B cell (primary cell): ENCODE measurements at regions not wholly inside any gene's neighbourhood (a gene's known extent, or its start where the extent isn't known, plus 50 kb on each side); places are given as distances from the start of the nearest gene placed in this dataset.

Experiments
- ATAC-seq: fragments of 200-7000 bp; cut with Tn5 transposase; one replicate; pipeline ENCODE4 v1.10.0; 2021; ENCODE audit warnings: low read depth, mild to moderate bottlenecking, moderate number of reproducible peaks, moderate library complexity
- CTCF ChIA-PET: fragments of 350-600 bp; sonication (Branson Sonifier 250); formaldehyde crosslinking; loops from one replicate; lab custom pipeline; 2021; ENCODE audit warnings: antibody characterized with exemption, inconsistent platforms; lab: Charles Lee
- POLR2A ChIA-PET: fragments of 350-600 bp; sonication (Branson Sonifier 250); formaldehyde crosslinking; loops from one replicate; lab custom pipeline; 2021; ENCODE audit warnings: antibody characterized with exemption; lab: Charles Lee
- DNase-seq: peaks from one replicate; pipeline ENCODE4 v3.0.0; 2013
- H2AFZ ChIP-seq: 2 replicates; pipeline ENCODE4 v1.6.1; 2012; ENCODE audit warnings: mild to moderate bottlenecking, low read depth, low read length; ENCODE audit not compliant: insufficient read depth, poor library complexity, severe bottlenecking
- H3K27ac ChIP-seq, 2 donors: 1 replicate in 1 of 2; 2 replicates in 1 of 2; pipeline ENCODE4 v1.5.1; 2012 to 2013; ENCODE audit warnings: low read length in 2 of 2, mild to moderate bottlenecking in 2 of 2, moderate library complexity in 1 of 2
- H3K27me3 ChIP-seq, 4 experiments: fragments of 200-600 bp in 1 of 4; sonication (generic) in 1 of 4; replicated peaks in 1 of 4; 1 replicate in 2 of 4; 2 replicates in 2 of 4; pipeline versions ENCODE4 v1.6.1 to v1.7.0; 2013 to 2016; ENCODE audit warnings: low read length in 3 of 4, mild to moderate bottlenecking in 2 of 4, mixed read lengths in 1 of 4, moderate library complexity in 1 of 4; ENCODE audit not compliant: insufficient read depth in 4 of 4, control insufficient read depth in 3 of 4; ENCODE audit errors: control extremely low read depth in 1 of 4
- H3K36me3 ChIP-seq, 2 experiments: replicated peaks in 1 of 2; 1 replicate in 1 of 2; 2 replicates in 1 of 2; pipeline versions ENCODE4 v1.6.1 to v1.7.1; 2013; ENCODE audit warnings: low read length in 1 of 2; ENCODE audit not compliant: insufficient read depth in 2 of 2, control insufficient read depth in 1 of 2; ENCODE audit errors: control extremely low read depth in 1 of 2, extremely low read depth in 1 of 2
- H3K4me1 ChIP-seq, 2 donors: fragments of 200-600 bp in 1 of 2; sonication (generic) in 1 of 2; 1 replicate in 1 of 2; 2 replicates in 1 of 2; pipeline versions ENCODE4 v1.5.1 to v1.6.1; 2013 to 2017; ENCODE audit warnings: low read length in 2 of 2; ENCODE audit not compliant: control insufficient read depth in 2 of 2, insufficient read depth in 2 of 2
- H3K4me2 ChIP-seq: replicated peaks from 2 replicates; pipeline ENCODE3; 2012; ENCODE audit warnings: mild to moderate bottlenecking, low read depth, low read length; ENCODE audit not compliant: poor library complexity, severe bottlenecking
- H3K4me3 ChIP-seq, 5 experiments: fragments of 200-600 bp in 1 of 5; sonication (generic) in 1 of 5; 1 replicate in 3 of 5; 2 replicates in 2 of 5; pipeline versions ENCODE4 v1.5.1 to v1.7.0; 2011 to 2016; ENCODE audit warnings: low read length in 4 of 5, mild to moderate bottlenecking in 4 of 5, low read depth in 2 of 5, control low read depth in 1 of 5, moderate library complexity in 1 of 5; ENCODE audit not compliant: insufficient read depth in 1 of 5; ENCODE audit errors: control extremely low read depth in 1 of 5, extremely low read depth in 1 of 5
- H3K79me2 ChIP-seq: fragments of 200-600 bp; sonication (generic); one replicate; pipeline ENCODE4 v1.6.0; 2016; ENCODE audit warnings: low read length; ENCODE audit not compliant: control insufficient read depth, insufficient read depth
- H3K9ac ChIP-seq: fragments of 200-600 bp; sonication (generic); 2 replicates; pipeline ENCODE4 v1.6.1; 2017; ENCODE audit warnings: mild to moderate bottlenecking, low read length, moderate library complexity
- H3K9me3 ChIP-seq, 3 donors: one replicate each; pipeline versions ENCODE4 v1.6.1 to v1.7.1; 2013; ENCODE audit warnings: low read length in 2 of 3; ENCODE audit not compliant: control insufficient read depth in 2 of 3, insufficient read depth in 1 of 3; ENCODE audit errors: control extremely low read depth in 1 of 3
- H4K20me1 ChIP-seq: 2 replicates; pipeline ENCODE4 v1.6.0; 2012; ENCODE audit warnings: mild to moderate bottlenecking, low read length; ENCODE audit not compliant: insufficient read depth, control insufficient read depth, poor library complexity, severe bottlenecking
- H3K27ac Mint-ChIP-seq: one replicate; pipeline ENCODE4 v1.8.0; 2021; ENCODE audit warnings: mixed read lengths
- H3K27me3 Mint-ChIP-seq: one replicate; pipeline ENCODE4 v1.8.0; 2021; ENCODE audit warnings: mixed read lengths
- H3K4me1 Mint-ChIP-seq: one replicate; pipeline ENCODE4 v1.8.0; 2021; ENCODE audit warnings: mixed read lengths
- H3K4me3 Mint-ChIP-seq: one replicate; pipeline ENCODE4 v1.8.0; 2021; ENCODE audit warnings: mixed read lengths
- H3K9me3 Mint-ChIP-seq: one replicate; pipeline ENCODE4 v1.8.0; 2022; ENCODE audit warnings: mixed read lengths; ENCODE audit not compliant: insufficient read depth
- CTCF ChIP-seq: fragments of 200-600 bp; IDR thresholded peaks from one replicate; pipeline ENCODE4 v1.8.0; 2022; ENCODE audit warnings: antibody characterized with exemption, mild to moderate bottlenecking
- EZH2 ChIP-seq: IDR thresholded peaks from 2 replicates; pipeline ENCODE4 v1.6.1; 2012; ENCODE audit warnings: borderline replicate concordance, low read depth, mild to moderate bottlenecking, moderate library complexity, low read length; ENCODE audit not compliant: insufficient read depth, poor library complexity, severe bottlenecking
- WGBS: methylation state at CpG from one replicate; pipeline ENCODE4 v1.1.5; 2013; ENCODE audit warnings: missing lambda C conversion rate; ENCODE audit not compliant: insufficient coverage; 5-methylcytosine and 5-hydroxymethylcytosine counted together
- intact Hi-C: fragments of 100-400 bp; cut with micrococcal nuclease; formaldehyde crosslinking; loops from one replicate; pipeline ENCODE4 v1.10.0; 2022

- Histone ChIP-seq H3K79me2 (no peaks in the 10 kb centered on the region), H3K27ac (no peak overlapping the region), H3K27me3 (no peaks in the 10 kb centered on the region), H4K20me1 (no peaks in the 10 kb centered on the region), H3K4me2 (no peak overlapping the region), H3K9ac (no peak overlapping the region), H3K4me3 (no peak overlapping the region), H2AFZ (no peak overlapping the region), H3K9me3 (no peaks in the 10 kb centered on the region), H3K36me3 (no peaks in the 10 kb centered on the region), H3K4me1 (no peaks in the 10 kb centered on the region)
- H3K9me3 Mint-ChIP-seq: no peaks in the 10 kb centered on the region
- no peak overlapping the region for H3K27ac Mint-ChIP-seq
- no peak for DNase-seq
- H3K4me3 Mint-ChIP-seq: no peak overlapping the region
- ChIA-PET CTCF (no interaction called here), POLR2A (no interaction called here)
- TF ChIP-seq EZH2: no peak
- no peak for TF ChIP-seq CTCF
- H3K4me1 Mint-ChIP-seq: peaks cover 2% of the 10 kb centered on the region
- no peak for ATAC-seq
- intact Hi-C loops: no loop called here
- peaks cover 4% of the 10 kb centered on the region for H3K27me3 Mint-ChIP-seq
Observed at GRCh38 chr9:99748266-99748665, 73.4 kb upstream of the NR4A3 start.

DNA sequence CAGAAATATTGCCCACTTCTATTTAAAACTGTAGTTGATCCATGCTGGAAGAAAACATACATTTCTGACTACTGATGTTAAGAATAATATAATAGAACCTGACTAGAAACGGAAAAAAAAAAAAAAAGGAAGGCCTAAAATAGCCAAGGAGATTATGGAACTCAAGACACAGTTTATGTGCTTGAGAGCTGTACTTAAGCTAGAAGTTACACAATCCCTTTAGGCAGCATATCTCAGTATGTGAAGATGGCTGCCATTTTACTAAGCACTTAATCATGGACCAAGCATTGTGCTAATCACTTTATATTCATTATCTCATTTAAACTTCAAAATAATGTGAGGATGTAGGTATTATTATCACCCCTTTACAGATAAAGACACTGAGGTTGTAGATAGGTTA is 73.0 kb upstream of the NR4A3 start:
- TF ChIP-seq CTCF (no peak), EZH2 (no peak)
- Mint-ChIP-seq H3K4me3 (no peak overlapping the region), H3K9me3 (no peaks in the 10 kb centered on the region), H3K4me1 (peaks cover 2% of the 10 kb centered on the region), H3K27me3 (peaks cover 4% of the 10 kb centered on the region), H3K27ac (no peak overlapping the region)
- POLR2A ChIA-PET: no interaction called here
- Histone ChIP-seq H3K9ac (no peak overlapping the region), H3K79me2 (no peaks in the 10 kb centered on the region), H2AFZ (no peak overlapping the region), H3K4me2 (no peak overlapping the region), H3K9me3 (no peaks in the 10 kb centered on the region), H3K36me3 (no peaks in the 10 kb centered on the region), H3K4me1 (no peaks in the 10 kb centered on the region), H4K20me1 (no peaks in the 10 kb centered on the region), H3K27me3 (no peaks in the 10 kb centered on the region), H3K27ac (no peak overlapping the region), H3K4me3 (no peak overlapping the region)
- intact Hi-C loops: no loop called here
- WGBS: no CpG with 5 or more reads among the region's 1 CpG
- DNase-seq (no peak), ATAC-seq (no peak)
- CTCF ChIA-PET: no interaction called here
